Karpas-422 (cell line): ENCODE measurements at regions not wholly inside any gene's neighbourhood (a gene's known extent, or its start where the extent isn't known, plus 50 kb on each side); places are given as distances from the start of the nearest gene placed in this dataset.

ENCODE experiments used
- DNase-seq: peaks from one replicate; pipeline ENCODE4 v3.0.0-alpha.2; 2015
- H2AFZ ChIP-seq: fragments of 200-600 bp; sonication (generic); 2 replicates; pipeline ENCODE4 v1.6.1; 2014; ENCODE audit warnings: antibody characterized with exemption, low read length, mixed read lengths
- H3K27ac ChIP-seq: fragments of 200-600 bp; sonication (generic); 2 replicates; pipeline ENCODE4 v1.5.1; 2014; ENCODE audit warnings: mild to moderate bottlenecking, low read length, moderate library complexity
- H3K27me3 ChIP-seq: fragments of 200-600 bp; sonication (generic); 2 replicates; pipeline ENCODE4 v1.6.1; 2014; ENCODE audit warnings: low read length, mixed read lengths
- H3K36me3 ChIP-seq: fragments of 200-600 bp; sonication (generic); 2 replicates; pipeline ENCODE4 v1.6.1; 2014; ENCODE audit warnings: low read length, mixed read lengths; ENCODE audit not compliant: insufficient read depth
- H3K4me1 ChIP-seq: fragments of 200-600 bp; sonication (generic); 2 replicates; pipeline ENCODE4 v1.6.1; 2014; ENCODE audit warnings: mild to moderate bottlenecking, low read length, mixed read lengths
- H3K4me2 ChIP-seq: fragments of 200-600 bp; sonication (generic); 2 replicates; pipeline ENCODE4 v1.6.1; 2014; ENCODE audit warnings: low read length, low read depth, mild to moderate bottlenecking; ENCODE audit not compliant: poor library complexity, severe bottlenecking
- H3K4me3 ChIP-seq: fragments of 200-600 bp; sonication (generic); 2 replicates; pipeline ENCODE4 v1.5.1; 2014; ENCODE audit warnings: mild to moderate bottlenecking, antibody characterized with exemption, low read length, mixed read lengths
- H3K79me2 ChIP-seq: fragments of 200-600 bp; sonication (generic); 2 replicates; pipeline ENCODE4 v1.6.1; 2014; ENCODE audit warnings: mild to moderate bottlenecking, low read length, mixed read lengths
- H3K9ac ChIP-seq: fragments of 200-600 bp; sonication (generic); 2 replicates; pipeline ENCODE4 v1.6.0; 2014; ENCODE audit warnings: low read length
- H3K9me2 ChIP-seq: fragments of 200-600 bp; sonication (generic), shearing (Covaris generic); replicated peaks from 2 replicates; pipeline ENCODE4 v1.6.0; 2014; ENCODE audit warnings: mild to moderate bottlenecking, low read length, moderate library complexity; ENCODE audit not compliant: insufficient read depth
- H3K9me3 ChIP-seq: fragments of 300-700, 200-600 bp; sonication (generic); 2 replicates; pipeline ENCODE4 v1.6.1; 2014; ENCODE audit warnings: low read length, mixed read lengths
- H4K20me1 ChIP-seq: fragments of 200-600 bp; sonication (generic); 2 replicates; pipeline ENCODE4 v1.6.1; 2014; ENCODE audit warnings: mild to moderate bottlenecking, antibody characterized with exemption, low read length, low read depth; ENCODE audit not compliant: insufficient read depth

GRCh38 chr5:54695198-54695966, 177.8 kb downstream of the SNX18 start:
- Histone ChIP-seq H3K36me3 (no peaks in the 10 kb centered on the region), H3K27me3 (no peaks in the 10 kb centered on the region), H3K4me3 (no peak overlapping the region), H2AFZ (no peak overlapping the region), H3K9me2 (no peaks in the 10 kb centered on the region), H3K9ac (no peak overlapping the region), H3K79me2 (no peaks in the 10 kb centered on the region), H4K20me1 (no peaks in the 10 kb centered on the region), H3K4me1 (no peaks in the 10 kb centered on the region), H3K9me3 (no peaks in the 10 kb centered on the region), H3K4me2 (no peak overlapping the region), H3K27ac (no peak overlapping the region)
- DNase-seq = no peak

DNA sequence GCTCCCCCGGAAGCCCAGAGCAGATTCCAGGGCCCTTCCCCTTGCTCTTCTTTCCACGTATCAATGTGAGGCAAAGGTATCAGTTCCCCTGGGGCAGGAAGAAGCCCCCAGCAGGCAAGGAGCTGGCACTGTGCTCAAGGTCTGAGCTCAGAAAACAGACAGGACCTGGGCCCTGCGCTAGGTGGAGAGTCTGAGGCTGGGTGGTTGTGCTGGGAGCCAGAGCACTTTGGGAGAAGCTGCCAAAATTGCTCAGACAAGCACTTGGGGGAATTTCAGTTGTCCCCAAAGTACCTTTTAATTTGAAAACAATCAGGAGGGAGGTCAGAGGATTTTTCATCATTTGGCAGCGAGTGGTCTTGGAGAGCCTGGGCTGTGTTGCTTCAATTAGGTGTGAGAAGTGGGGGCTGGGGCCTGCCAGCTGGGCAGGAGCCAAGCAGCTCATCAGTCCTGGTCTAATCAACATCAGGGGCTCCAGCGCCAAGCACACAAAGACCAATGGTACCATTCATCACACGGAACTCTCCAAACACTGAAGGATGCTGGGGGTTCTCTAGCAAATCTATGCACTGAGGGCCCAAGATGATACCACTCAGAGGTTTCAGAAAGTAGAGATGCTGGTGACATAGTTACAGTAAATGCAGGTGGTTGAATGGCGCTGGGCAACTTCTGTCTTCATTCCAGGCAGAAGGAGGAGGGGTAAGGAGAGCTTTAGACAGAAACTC, 176.5 kb downstream of the SNX18 start:
- no peaks in the 10 kb centered on the region for H3K4me1 ChIP-seq
- no peaks in the 10 kb centered on the region for H3K79me2 ChIP-seq
- H3K9ac ChIP-seq = no peak overlapping the region
- no peak overlapping the region for H3K4me3 ChIP-seq
- H3K4me2 ChIP-seq = no peak overlapping the region
- H3K9me2 ChIP-seq = no peaks in the 10 kb centered on the region
- H4K20me1 ChIP-seq = no peaks in the 10 kb centered on the region
- H3K9me3 ChIP-seq = no peaks in the 10 kb centered on the region
- H2AFZ ChIP-seq = no peak overlapping the region
- no peaks in the 10 kb centered on the region for H3K27me3 ChIP-seq
- no peak overlapping the region for H3K27ac ChIP-seq
- no peak for DNase-seq
- H3K36me3 ChIP-seq = no peaks in the 10 kb centered on the region

DNA sequence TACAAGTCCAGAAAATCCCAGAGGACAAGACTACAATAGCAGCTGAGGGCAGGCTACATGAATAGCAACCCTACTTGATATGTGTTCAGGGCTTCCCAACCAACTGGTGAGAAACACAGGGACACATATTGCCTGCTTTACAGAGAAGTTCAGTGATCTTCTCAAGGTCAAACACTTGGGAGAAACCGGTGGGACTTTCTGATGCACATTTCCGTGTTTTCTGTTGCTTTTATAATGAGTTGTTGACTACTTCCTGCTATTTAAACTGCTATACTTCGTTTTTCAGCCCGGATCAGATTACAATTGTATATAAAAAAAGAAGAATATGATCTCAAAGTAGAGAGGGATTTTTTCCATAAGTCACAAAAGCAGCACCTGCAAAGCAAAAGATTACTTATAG, 175.1 kb downstream of the SNX18 start:
- H2AFZ ChIP-seq = no peak overlapping the region
- H3K4me2 ChIP-seq = no peak overlapping the region
- no peak for DNase-seq
- no peaks in the 10 kb centered on the region for H3K27me3 ChIP-seq
- no peaks in the 10 kb centered on the region for H3K36me3 ChIP-seq
- no peak overlapping the region for H3K4me3 ChIP-seq
- H3K4me1 ChIP-seq = no peaks in the 10 kb centered on the region
- no peak overlapping the region for H3K27ac ChIP-seq
- no peaks in the 10 kb centered on the region for H3K9me2 ChIP-seq
- H3K9ac ChIP-seq = no peak overlapping the region
- no peaks in the 10 kb centered on the region for H3K79me2 ChIP-seq
- no peaks in the 10 kb centered on the region for H3K9me3 ChIP-seq
- H4K20me1 ChIP-seq = no peaks in the 10 kb centered on the region

- H3K27ac ChIP-seq = no peak overlapping the region
- H3K4me2 ChIP-seq = no peak overlapping the region
- H3K27me3 ChIP-seq = no peaks in the 10 kb centered on the region
- no peak overlapping the region for H3K4me3 ChIP-seq
- no peaks in the 10 kb centered on the region for H3K36me3 ChIP-seq
- H2AFZ ChIP-seq = no peak overlapping the region
- no peaks in the 10 kb centered on the region for H3K4me1 ChIP-seq
- no peaks in the 10 kb centered on the region for H4K20me1 ChIP-seq
- DNase-seq = no peak
- H3K79me2 ChIP-seq = no peaks in the 10 kb centered on the region
- no peaks in the 10 kb centered on the region for H3K9me3 ChIP-seq
- H3K9me2 ChIP-seq = no peaks in the 10 kb centered on the region
- H3K9ac ChIP-seq = no peak overlapping the region
Measured at GRCh38 chr5:54691656-54692055, 174.1 kb downstream of the SNX18 start.

DNA sequence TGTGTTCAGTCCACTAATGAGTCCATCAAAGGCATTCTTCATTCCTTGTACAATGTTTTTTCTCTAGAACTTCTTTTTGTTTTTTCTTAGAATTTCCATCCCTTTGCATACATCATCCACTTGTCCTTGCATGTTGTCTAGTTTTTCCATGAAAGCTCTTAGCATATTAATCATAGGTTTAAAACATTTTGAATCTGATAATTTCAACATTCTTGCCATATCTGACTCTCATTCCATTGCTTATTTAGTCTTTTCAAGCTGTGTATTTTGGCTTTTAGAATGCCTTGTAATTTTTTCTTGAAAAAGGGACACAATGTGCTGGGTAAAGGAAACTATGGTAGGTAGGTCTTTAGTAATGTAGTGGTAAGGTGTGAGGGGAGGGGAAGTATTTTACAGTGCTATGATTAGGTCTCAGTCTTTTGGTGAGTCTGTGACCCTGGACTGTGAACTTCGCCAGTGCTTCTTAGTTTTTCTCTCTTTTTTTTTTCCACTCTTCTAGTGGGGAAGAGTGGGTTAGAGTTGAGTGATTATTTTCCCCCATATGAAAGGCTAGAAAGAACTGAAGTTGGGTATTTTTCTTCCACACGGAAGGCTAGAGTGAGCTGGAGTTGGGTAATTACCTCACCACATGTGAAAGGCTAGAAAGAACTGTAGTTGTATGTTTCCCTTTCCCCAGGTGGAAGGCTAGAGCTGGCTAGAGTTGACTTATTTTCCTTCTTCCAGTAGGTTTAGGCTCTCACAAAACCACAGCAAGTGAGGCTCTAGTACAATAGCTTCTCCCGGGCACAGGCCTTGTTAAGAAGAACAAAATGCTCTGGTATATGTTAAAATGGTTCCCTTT, 172.1 kb downstream of the SNX18 start:
- Histone ChIP-seq H3K4me3 (no peak overlapping the region), H3K9me3 (no peaks in the 10 kb centered on the region), H3K9me2 (no peaks in the 10 kb centered on the region), H4K20me1 (no peaks in the 10 kb centered on the region), H3K79me2 (no peaks in the 10 kb centered on the region), H2AFZ (no peak overlapping the region), H3K4me1 (no peaks in the 10 kb centered on the region), H3K27ac (no peak overlapping the region), H3K4me2 (no peak overlapping the region), H3K27me3 (no peaks in the 10 kb centered on the region), H3K9ac (no peak overlapping the region), H3K36me3 (no peaks in the 10 kb centered on the region)
- DNase-seq = no peak

GRCh38 chr5:54680998-54681397, 163.4 kb downstream of the SNX18 start:
- Histone ChIP-seq H3K9me3 (no peaks in the 10 kb centered on the region), H3K9me2 (no peaks in the 10 kb centered on the region), H4K20me1 (no peaks in the 10 kb centered on the region), H3K4me1 (no peaks in the 10 kb centered on the region), H3K9ac (no peak overlapping the region), H3K27me3 (no peaks in the 10 kb centered on the region), H3K4me2 (no peak overlapping the region), H3K79me2 (no peaks in the 10 kb centered on the region), H3K4me3 (no peak overlapping the region), H2AFZ (no peak overlapping the region), H3K36me3 (no peaks in the 10 kb centered on the region), H3K27ac (no peak overlapping the region)
- no peak for DNase-seq

GRCh38 chr5:54679686-54680085, 162.1 kb downstream of the SNX18 start:
- Histone ChIP-seq H3K36me3 (no peaks in the 10 kb centered on the region), H2AFZ (no peak overlapping the region), H3K4me2 (no peak overlapping the region), H3K27ac (no peak overlapping the region), H3K4me3 (no peak overlapping the region), H3K9me2 (no peaks in the 10 kb centered on the region), H3K4me1 (no peaks in the 10 kb centered on the region), H3K9me3 (no peaks in the 10 kb centered on the region), H4K20me1 (no peaks in the 10 kb centered on the region), H3K79me2 (no peaks in the 10 kb centered on the region), H3K9ac (no peak overlapping the region), H3K27me3 (no peaks in the 10 kb centered on the region)
- no peak for DNase-seq

DNA sequence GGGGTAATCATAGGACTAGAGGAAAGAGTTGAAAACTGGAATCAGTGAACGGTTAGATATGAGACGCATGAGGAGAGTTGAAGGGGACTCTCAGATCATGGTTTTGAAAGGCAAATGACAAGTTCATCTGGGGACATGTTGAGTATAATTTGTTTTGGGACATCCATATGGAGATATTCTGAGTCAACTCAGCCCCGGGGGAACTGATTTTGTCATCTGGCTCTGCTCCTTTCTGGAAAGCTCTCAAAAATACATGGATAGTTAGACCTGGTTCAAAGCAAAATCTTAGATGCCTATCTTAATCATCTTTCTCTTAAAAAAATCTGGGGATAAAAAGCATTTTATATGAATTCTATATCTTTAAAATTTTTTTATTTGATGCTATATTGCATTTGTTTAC, 161.2 kb downstream of the SNX18 start:
- Histone ChIP-seq H3K36me3 (no peaks in the 10 kb centered on the region), H2AFZ (no peak overlapping the region), H3K27ac (no peak overlapping the region), H3K9me3 (no peaks in the 10 kb centered on the region), H3K79me2 (no peaks in the 10 kb centered on the region), H3K9ac (no peak overlapping the region), H3K9me2 (no peaks in the 10 kb centered on the region), H3K4me2 (no peak overlapping the region), H3K4me3 (no peak overlapping the region), H4K20me1 (no peaks in the 10 kb centered on the region), H3K4me1 (no peaks in the 10 kb centered on the region), H3K27me3 (no peaks in the 10 kb centered on the region)
- DNase-seq = no peak
